H9 (cell line): ENCODE measurements at regions not wholly inside any gene's neighbourhood (a gene's known extent, or its start where the extent isn't known, plus 50 kb on each side); places are given as distances from the start of the nearest gene placed in this dataset.

ENCODE experiments used
- DNase-seq: peaks from one replicate; pipeline ENCODE4 v3.0.0-alpha.2; 2017
- H2AFZ ChIP-seq: one replicate; pipeline ENCODE4 v1.6.1; 2013; ENCODE audit warnings: mild to moderate bottlenecking, low read length, control low read depth, moderate library complexity
- H2AK5ac ChIP-seq: 2 replicates; pipeline ENCODE4 v1.6.1; 2013; ENCODE audit warnings: low read length, control low read depth, mixed read lengths; ENCODE audit not compliant: insufficient read length
- H2BK120ac ChIP-seq: one replicate; pipeline ENCODE4 v1.6.1; 2013; ENCODE audit warnings: low read depth, mild to moderate bottlenecking, low read length, control low read depth, inconsistent platforms; ENCODE audit not compliant: poor library complexity, severe bottlenecking
- H2BK12ac ChIP-seq: 2 replicates; pipeline ENCODE4 v1.6.1; 2013; ENCODE audit warnings: low read length, control low read depth, mixed read lengths, low read depth; ENCODE audit not compliant: insufficient read length
- H2BK15ac ChIP-seq: 2 replicates; pipeline ENCODE4 v1.6.1; 2013; ENCODE audit warnings: low read depth, low read length, control low read depth
- H2BK20ac ChIP-seq: one replicate; pipeline ENCODE4 v1.6.1; 2013; ENCODE audit warnings: low read depth, mild to moderate bottlenecking, low read length, control low read depth, inconsistent platforms; ENCODE audit not compliant: poor library complexity, severe bottlenecking
- H2BK5ac ChIP-seq: 2 replicates; pipeline ENCODE4 v1.6.1; 2013; ENCODE audit warnings: low read length, control low read depth, mixed read lengths; ENCODE audit not compliant: insufficient read length
- H3K14ac ChIP-seq: 2 replicates; pipeline ENCODE4 v1.6.1; 2013; ENCODE audit warnings: low read length, control low read depth; ENCODE audit not compliant: insufficient read depth
- H3K18ac ChIP-seq: 2 replicates; pipeline ENCODE4 v1.6.1; 2013; ENCODE audit warnings: low read depth, mild to moderate bottlenecking, mixed read lengths, low read length, control low read depth; ENCODE audit not compliant: insufficient read length
- H3K23ac ChIP-seq: 2 replicates; pipeline ENCODE4 v1.6.1; 2013; ENCODE audit warnings: low read length, control low read depth, mixed read lengths, low read depth; ENCODE audit not compliant: insufficient read length
- H3K23me2 ChIP-seq: 2 replicates; pipeline ENCODE4 v1.6.1; 2013; ENCODE audit warnings: low read depth, mild to moderate bottlenecking, mixed read lengths, low read length, control low read depth; ENCODE audit not compliant: insufficient read length, poor library complexity, severe bottlenecking
- H3K27ac ChIP-seq: 2 replicates; pipeline ENCODE4 v1.5.1; 2013; ENCODE audit warnings: low read length, control low read depth, mixed read lengths, low read depth; ENCODE audit not compliant: insufficient read length
- H3K27me3 ChIP-seq: 2 replicates; pipeline ENCODE4 v1.6.1; 2013; ENCODE audit warnings: low read length, control low read depth, inconsistent platforms; ENCODE audit not compliant: insufficient read depth
- H3K4ac ChIP-seq: 2 replicates; pipeline ENCODE4 v1.6.1; 2013; ENCODE audit warnings: low read depth, mild to moderate bottlenecking, control low read depth, inconsistent platforms, low read length, moderate library complexity
- H3K4me1 ChIP-seq: 2 replicates; pipeline ENCODE4 v1.6.1; 2013; ENCODE audit warnings: low read length, control low read depth, inconsistent platforms; ENCODE audit not compliant: insufficient read depth
- H3K4me2 ChIP-seq: 2 replicates; pipeline ENCODE4 v1.6.1; 2013; ENCODE audit warnings: low read length, control low read depth, mixed read lengths; ENCODE audit not compliant: insufficient read length, insufficient read depth
- H3K56ac ChIP-seq: 2 replicates; pipeline ENCODE4 v1.6.1; 2013; ENCODE audit warnings: low read depth, mild to moderate bottlenecking, mixed read lengths, low read length, control low read depth; ENCODE audit not compliant: insufficient read length
- H3K79me1 ChIP-seq: 2 replicates; pipeline ENCODE4 v1.6.1; 2013; ENCODE audit warnings: low read depth, mild to moderate bottlenecking, moderate library complexity, low read length, control low read depth, inconsistent platforms; ENCODE audit not compliant: insufficient read depth, poor library complexity, severe bottlenecking
- H3K79me2 ChIP-seq: 2 replicates; pipeline ENCODE4 v1.6.1; 2013; ENCODE audit warnings: low read length, control low read depth, inconsistent platforms; ENCODE audit not compliant: insufficient read depth
- H3K9ac ChIP-seq: 2 replicates; pipeline ENCODE4 v1.6.1; 2013; ENCODE audit warnings: low read length, control low read depth, mixed read lengths; ENCODE audit not compliant: insufficient read length; ENCODE audit errors: extremely low read depth
- H3K9me3 ChIP-seq: one replicate; pipeline ENCODE4 v1.6.1; 2013; ENCODE audit warnings: low read depth, low read length, inconsistent platforms; ENCODE audit not compliant: control insufficient read depth
- H3T11ph ChIP-seq: one replicate; pipeline ENCODE4 v1.6.1; 2013; ENCODE audit warnings: mild to moderate bottlenecking, low read length, control low read depth, inconsistent platforms
- H4K20me1 ChIP-seq: one replicate; pipeline ENCODE4 v1.6.1; 2013; ENCODE audit not compliant: control insufficient read depth, insufficient read length, insufficient read depth
- H4K5ac ChIP-seq: 2 replicates; pipeline ENCODE4 v1.6.1; 2013; ENCODE audit warnings: low read depth, mild to moderate bottlenecking, mixed read lengths, low read length, control low read depth; ENCODE audit not compliant: insufficient read length
- H4K8ac ChIP-seq: replicated peaks from 2 replicates; pipeline ENCODE4 v1.6.1; 2013; ENCODE audit warnings: low read length, control low read depth, mixed read lengths, low read depth; ENCODE audit not compliant: insufficient read length
- H4K91ac ChIP-seq: 2 replicates; pipeline ENCODE4 v1.6.1; 2013; ENCODE audit warnings: low read depth, mild to moderate bottlenecking, moderate library complexity, mixed read lengths, low read length, control low read depth; ENCODE audit not compliant: insufficient read length
- H3K27ac Mint-ChIP-seq, 3 experiments: 2 replicates in 2 of 3; 3 replicates in 1 of 3; pipeline ENCODE4 v1.8.0; 2020 to 2021; ENCODE audit warnings: mixed read lengths in 3 of 3, mild to moderate bottlenecking in 1 of 3, moderate library complexity in 1 of 3
- H3K27me3 Mint-ChIP-seq: 2 replicates; pipeline ENCODE4 v1.8.0; 2021; ENCODE audit warnings: low read depth, mild to moderate bottlenecking, moderate library complexity, mixed read lengths
- H3K36me3 Mint-ChIP-seq, 3 experiments: 2 replicates in 2 of 3; 3 replicates in 1 of 3; pipeline ENCODE4 v1.8.0; 2020 to 2021; ENCODE audit warnings: low read depth in 3 of 3, mixed read lengths in 3 of 3; ENCODE audit not compliant: insufficient read depth in 1 of 3
- H3K4me1 Mint-ChIP-seq, 2 experiments: 2 replicates each; pipeline ENCODE4 v1.8.0; 2020; ENCODE audit warnings: mixed read lengths in 2 of 2
- H3K4me3 Mint-ChIP-seq, 2 experiments: 2 replicates in 1 of 2; 3 replicates in 1 of 2; pipeline ENCODE4 v1.8.0; 2020 to 2021; ENCODE audit warnings: mild to moderate bottlenecking in 2 of 2, mixed read lengths in 2 of 2, moderate library complexity in 1 of 2
- H3K9me3 Mint-ChIP-seq, 2 experiments: 2 replicates in 1 of 2; 3 replicates in 1 of 2; pipeline ENCODE4 v1.8.0; 2020; ENCODE audit warnings: mild to moderate bottlenecking in 2 of 2, mixed read lengths in 2 of 2, moderate library complexity in 1 of 2
- CTCF ChIP-seq: fragments of 200-600 bp; sonication (generic); conservative IDR thresholded peaks from 3 replicates; pipeline ENCODE4 v1.8.0; 2021; ENCODE audit warnings: antibody characterized with exemption, mild to moderate bottlenecking
- WGBS: extraction: QIAGEN DNeasy Blood & Tissue Kit; methylation state at CpG from one replicate; pipeline ENCODE4 v1.1.7; 2013; ENCODE audit warnings: missing lambda C conversion rate, low lambda C conversion rate, mixed read lengths; ENCODE audit not compliant: insufficient read length; ENCODE audit errors: extremely low coverage; 5-methylcytosine and 5-hydroxymethylcytosine counted together

DNA sequence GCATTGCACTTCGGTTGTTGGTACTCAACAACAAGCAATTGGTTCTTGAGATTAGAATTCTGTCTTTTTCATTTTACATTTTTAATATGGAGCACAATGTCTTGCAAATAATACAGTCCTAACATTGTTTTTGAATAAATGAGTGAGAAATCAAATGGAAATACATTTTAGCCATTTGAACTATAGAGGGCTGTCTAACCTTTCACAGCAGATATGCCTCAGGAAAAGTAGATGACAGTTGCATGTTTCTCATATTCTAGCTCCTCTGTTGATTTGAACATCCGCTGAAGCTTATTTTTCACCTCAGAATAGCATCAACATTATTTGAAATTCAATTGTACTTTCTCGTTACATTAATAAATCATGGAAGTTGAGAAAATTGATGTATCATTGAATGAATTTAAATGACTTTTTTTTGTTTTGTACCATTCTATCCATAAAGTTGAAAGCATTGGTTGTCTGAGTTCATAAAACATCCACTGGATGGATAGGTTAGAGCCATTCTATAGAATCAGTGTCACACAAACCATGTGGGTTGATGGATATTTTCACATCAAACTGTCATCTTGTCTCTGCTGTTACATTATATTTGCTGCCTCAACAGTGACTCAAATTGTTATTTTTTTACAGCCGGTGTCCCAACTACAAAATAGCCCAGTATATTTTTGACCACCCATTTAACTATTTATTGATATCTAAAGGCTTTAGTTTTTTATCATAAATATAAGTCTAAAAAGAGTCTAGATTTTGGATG lies 928.3 kb downstream of the NSUN3 start:
- no peak overlapping the region for H2BK120ac ChIP-seq
- Mint-ChIP-seq H3K27ac (no peak overlapping the region), H3K36me3 (no peaks in the 10 kb centered on the region), H3K4me1 (0 out of 4 replicates have a peak, but pooled peaks cover 0 to 2% of the 10 kb centered on the region in 2 experiments), H3K4me3 (no peak overlapping the region), H3K9me3 (no peaks in the 10 kb centered on the region), H3K27me3 (no peaks in the 10 kb centered on the region)
- no CpG with 5 or more reads among the region's 4 CpGs for WGBS
- no peak overlapping the region for H4K5ac ChIP-seq
- H3K27me3 ChIP-seq: no peaks in the 10 kb centered on the region
- no peaks in the 10 kb centered on the region for H3K4me1 ChIP-seq
- H3K27ac ChIP-seq: no peak overlapping the region
- no peak overlapping the region for H3K14ac ChIP-seq
- no peak overlapping the region for H2BK12ac ChIP-seq
- H3K23me2 ChIP-seq: no peaks in the 10 kb centered on the region
- no peak overlapping the region for H2BK15ac ChIP-seq
- no peaks in the 10 kb centered on the region for H4K20me1 ChIP-seq
- H3K79me2 ChIP-seq: no peaks in the 10 kb centered on the region
- H3K9me3 ChIP-seq: no peaks in the 10 kb centered on the region
- H3T11ph ChIP-seq: no peak overlapping the region
- no peak overlapping the region for H3K4ac ChIP-seq
- no peak for TF ChIP-seq CTCF
- no peak overlapping the region for H2AK5ac ChIP-seq
- DNase-seq: no peak
- H3K4me2 ChIP-seq: no peak overlapping the region
- no peak overlapping the region for H4K8ac ChIP-seq
- no peak overlapping the region for H3K9ac ChIP-seq
- H2AFZ ChIP-seq: no peak overlapping the region
- H3K56ac ChIP-seq: no peak overlapping the region
- H2BK20ac ChIP-seq: no peak overlapping the region
- H3K79me1 ChIP-seq: no peaks in the 10 kb centered on the region
- H2BK5ac ChIP-seq: no peak overlapping the region
- H3K23ac ChIP-seq: no peak overlapping the region
- no peak overlapping the region for H3K18ac ChIP-seq
- no peak overlapping the region for H4K91ac ChIP-seq
